ENCODE measurements at regions not wholly inside any gene's neighbourhood (a gene's known extent, or its start where the extent isn't known, plus 50 kb on each side); places are given as distances from the start of the nearest gene placed in this dataset.

GRCh38 chr11:129655247-129655832 lies 160.3 kb upstream of the TMEM45B start:
- no peaks in the 10 kb centered on the region for H3K9me3 ChIP-seq (replicated peaks; ENCODE audit: control insufficient read depth, insufficient read depth, low read depth, low read length)
- no peaks in the 10 kb centered on the region for H3K27me3 ChIP-seq (ENCODE audit: control insufficient read depth in 2 of 2, insufficient read depth in 2 of 2, low read length in 2 of 2)
- H3K4me3 ChIP-seq: no peak overlapping the region
- in situ Hi-C loops (cut with MboI): no loop called here
- intact Hi-C loops (cut with micrococcal nuclease): no loop called here
- no peaks in the 10 kb centered on the region for H3K4me1 ChIP-seq (replicated peaks in 1 of 2; ENCODE audit: control insufficient read depth in 2 of 2, insufficient read depth in 2 of 2, low read length in 2 of 2)
- H3K79me2 ChIP-seq (ENCODE audit: control insufficient read depth, insufficient read depth, low read length): no peaks in the 10 kb centered on the region
- H3K9ac ChIP-seq (ENCODE audit: insufficient read depth in 1 of 2, low read depth in 2 of 2, low read length in 2 of 2): no peak overlapping the region
- H3K27ac ChIP-seq (ENCODE audit: extremely low read depth, low read depth, low read length): no peak overlapping the region
- ChIA-PET CTCF (ENCODE audit: low intra/inter-chr PET ratio) (no interaction called here), POLR2A (no interaction called here)
- no peak for ATAC-seq
- DNase-seq (ENCODE audit: extremely low read depth in 1 of 4, low spot score in 3 of 4): no peak
- H3K36me3 ChIP-seq (ENCODE audit: control insufficient read depth, insufficient read depth, low read length): no peaks in the 10 kb centered on the region
- H4K20me1 ChIP-seq (replicated peaks; ENCODE audit: control insufficient read depth, insufficient read depth, low read length): no peaks in the 10 kb centered on the region
- no TSS peak for BruUV-seq (replicated peaks)
- no peak for FAIRE-seq
- 0% methylated on average over 1 of the region's 1 CpG for WGBS (ENCODE audit: insufficient coverage, low coverage, missing lambda C conversion rate)
- TF ChIP-seq, protein P1, sequence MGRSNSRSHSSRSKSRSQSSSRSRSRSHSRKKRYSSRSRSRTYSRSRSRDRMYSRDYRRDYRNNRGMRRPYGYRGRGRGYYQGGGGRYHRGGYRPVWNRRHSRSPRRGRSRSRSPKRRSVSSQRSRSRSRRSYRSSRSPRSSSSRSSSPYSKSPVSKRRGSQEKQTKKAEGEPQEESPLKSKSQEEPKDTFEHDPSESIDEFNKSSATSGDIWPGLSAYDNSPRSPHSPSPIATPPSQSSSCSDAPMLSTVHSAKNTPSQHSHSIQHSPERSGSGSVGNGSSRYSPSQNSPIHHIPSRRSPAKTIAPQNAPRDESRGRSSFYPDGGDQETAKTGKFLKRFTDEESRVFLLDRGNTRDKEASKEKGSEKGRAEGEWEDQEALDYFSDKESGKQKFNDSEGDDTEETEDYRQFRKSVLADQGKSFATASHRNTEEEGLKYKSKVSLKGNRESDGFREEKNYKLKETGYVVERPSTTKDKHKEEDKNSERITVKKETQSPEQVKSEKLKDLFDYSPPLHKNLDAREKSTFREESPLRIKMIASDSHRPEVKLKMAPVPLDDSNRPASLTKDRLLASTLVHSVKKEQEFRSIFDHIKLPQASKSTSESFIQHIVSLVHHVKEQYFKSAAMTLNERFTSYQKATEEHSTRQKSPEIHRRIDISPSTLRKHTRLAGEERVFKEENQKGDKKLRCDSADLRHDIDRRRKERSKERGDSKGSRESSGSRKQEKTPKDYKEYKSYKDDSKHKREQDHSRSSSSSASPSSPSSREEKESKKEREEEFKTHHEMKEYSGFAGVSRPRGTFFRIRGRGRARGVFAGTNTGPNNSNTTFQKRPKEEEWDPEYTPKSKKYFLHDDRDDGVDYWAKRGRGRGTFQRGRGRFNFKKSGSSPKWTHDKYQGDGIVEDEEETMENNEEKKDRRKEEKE (IDR thresholded peaks at IDR 0.05; ENCODE audit: borderline replicate concordance in 1 of 2, control insufficient read depth in 1 of 2, low read depth in 2 of 2, low read length in 1 of 2): no peak
- TF ChIP-seq CREB1 (IDR thresholded peaks at IDR 0.05): no peak
- no peak for TF ChIP-seq CREB1 (CRISPR knock-in tag; IDR thresholded peaks at IDR 0.05)
- TF ChIP-seq FOXM1 (IDR thresholded peaks at IDR 0.05; ENCODE audit: low read depth): no peak
- no peak for TF ChIP-seq FOXM1 (CRISPR knock-in tag; IDR thresholded peaks at IDR 0.05; ENCODE audit: low read depth)
- no peaks in the 10 kb centered on the region for H3K9me1 ChIP-seq (ENCODE audit: control insufficient read depth, insufficient read depth, low read length)
- no peak overlapping the region for H3K4me2 ChIP-seq (ENCODE audit: insufficient read depth, low read length)
- no peak overlapping the region for H2AFZ ChIP-seq (ENCODE audit: low read depth, low read length)

Measured in K562 (cell line).